GM23248 (cell line): ENCODE measurements at regions not wholly inside any gene's neighbourhood (a gene's known extent, or its start where the extent isn't known, plus 50 kb on each side); places are given as distances from the start of the nearest gene placed in this dataset.

Experiments used
- DNase-seq: peaks from one replicate; pipeline ENCODE4 v3.0.0-alpha.2; 2015
- H2AFZ ChIP-seq: fragments of 200-600 bp; sonication (generic); 2 replicates; pipeline ENCODE4 v1.6.1; 2016; ENCODE audit warnings: antibody characterized with exemption
- H3F3A ChIP-seq: fragments of 200-600 bp; sonication (generic); 2 replicates; pipeline ENCODE4 v1.6.1; 2016; ENCODE audit warnings: mild to moderate bottlenecking, antibody characterized with exemption, mixed run types; ENCODE audit not compliant: insufficient read depth
- H3K27ac ChIP-seq: fragments of 200-600 bp; sonication (generic); 2 replicates; pipeline ENCODE4 v1.5.1; 2016; ENCODE audit warnings: mild to moderate bottlenecking
- H3K27me3 ChIP-seq: fragments of 200-600 bp; sonication (generic); replicated peaks from 2 replicates; pipeline ENCODE4 v1.6.1; 2016; ENCODE audit warnings: mild to moderate bottlenecking; ENCODE audit not compliant: insufficient read depth
- H3K36me3 ChIP-seq: fragments of 200-600 bp; sonication (generic); 2 replicates; pipeline ENCODE4 v1.6.1; 2016; ENCODE audit warnings: low read depth, mild to moderate bottlenecking
- H3K4me1 ChIP-seq: fragments of 200-600 bp; sonication (generic); 2 replicates; pipeline ENCODE4 v1.6.1; 2016; ENCODE audit warnings: mild to moderate bottlenecking; ENCODE audit not compliant: insufficient read depth
- H3K4me2 ChIP-seq: fragments of 200-600 bp; sonication (generic); one replicate; pipeline ENCODE4 v1.6.1; 2016; ENCODE audit warnings: mild to moderate bottlenecking; ENCODE audit not compliant: unreplicated experiment
- H3K4me3 ChIP-seq: fragments of 200-600 bp; sonication (generic); 2 replicates; pipeline ENCODE4 v1.5.1; 2016; ENCODE audit warnings: mild to moderate bottlenecking
- H3K79me2 ChIP-seq: fragments of 200-600 bp; sonication (generic); 2 replicates; pipeline ENCODE4 v1.6.1; 2016; ENCODE audit warnings: mild to moderate bottlenecking; ENCODE audit not compliant: insufficient read depth
- H3K9ac ChIP-seq: fragments of 200-600 bp; sonication (generic); 2 replicates; pipeline ENCODE4 v1.6.1; 2016; ENCODE audit warnings: mild to moderate bottlenecking
- H3K9me2 ChIP-seq: fragments of 200-600 bp; sonication (generic); 2 replicates; pipeline ENCODE4 v1.6.1; 2016; ENCODE audit warnings: mixed run types, mild to moderate bottlenecking, moderate library complexity; ENCODE audit not compliant: insufficient read depth
- H3K9me3 ChIP-seq: fragments of 200-600 bp; sonication (generic); one replicate; pipeline ENCODE4 v1.6.1; 2017; ENCODE audit warnings: low read depth
- H4K20me1 ChIP-seq: fragments of 200-600 bp; sonication (generic); 2 replicates; pipeline ENCODE4 v1.6.0; 2016; ENCODE audit not compliant: insufficient read depth
- EZH2 ChIP-seq: fragments of 200-600 bp; sonication (generic); IDR thresholded peaks from 2 replicates; pipeline ENCODE4 v1.6.1; 2018; ENCODE audit warnings: antibody characterized with exemption, mild to moderate bottlenecking; ENCODE audit not compliant: insufficient read depth, poor library complexity, severe bottlenecking
- EZH2phosphoT487 ChIP-seq: fragments of 200-600 bp; sonication (generic); IDR thresholded peaks from 2 replicates; pipeline ENCODE4 v1.6.1; 2018; ENCODE audit warnings: antibody characterized with exemption, moderate library complexity, mild to moderate bottlenecking, low read depth; ENCODE audit not compliant: insufficient read depth
- WGBS, 2 experiments: methylation state at CpG; one replicate each; pipeline ENCODE4 v1.1.6; 2015 to 2017; ENCODE audit warnings: low lambda C conversion rate in 2 of 2, low coverage in 1 of 2; ENCODE audit errors: missing lambda C conversion rate in 2 of 2; 5-methylcytosine and 5-hydroxymethylcytosine counted together
- in situ Hi-C: fragments of 300-500 bp; cut with MboI; formaldehyde crosslinking; loops from 2 replicates; pipeline ENCODE4 v1.15.0; 2020

GRCh38 chr4:124854968-124855367 is 142.4 kb upstream of the ANKRD50 start:
- Histone ChIP-seq H3K27me3 (no peaks in the 10 kb centered on the region), H3K9me2 (no peaks in the 10 kb centered on the region), H3K79me2 (no peaks in the 10 kb centered on the region), H3F3A (no peaks in the 10 kb centered on the region), H2AFZ (peak overlapping the region; percentile 24; the same call in 1 of the 2 replicates), H3K36me3 (no peaks in the 10 kb centered on the region), H3K9me3 (no peaks in the 10 kb centered on the region), H3K27ac (no peak overlapping the region), H3K4me2 (no peak overlapping the region), H3K9ac (no peak overlapping the region), H4K20me1 (no peaks in the 10 kb centered on the region), H3K4me3 (peak overlapping the region; percentile 3; the same call in 1 of the 2 replicates), H3K4me1 (peaks cover 8% of the 10 kb centered on the region)
- 56 to 60% methylated on average over 3 of the region's 3 CpGs for WGBS, 2 experiments
- in situ Hi-C loops = no loop called here
- TF ChIP-seq EZH2phosphoT487 (no peak), EZH2 (no peak)
- DNase-seq = peak; percentile 42

DNA sequence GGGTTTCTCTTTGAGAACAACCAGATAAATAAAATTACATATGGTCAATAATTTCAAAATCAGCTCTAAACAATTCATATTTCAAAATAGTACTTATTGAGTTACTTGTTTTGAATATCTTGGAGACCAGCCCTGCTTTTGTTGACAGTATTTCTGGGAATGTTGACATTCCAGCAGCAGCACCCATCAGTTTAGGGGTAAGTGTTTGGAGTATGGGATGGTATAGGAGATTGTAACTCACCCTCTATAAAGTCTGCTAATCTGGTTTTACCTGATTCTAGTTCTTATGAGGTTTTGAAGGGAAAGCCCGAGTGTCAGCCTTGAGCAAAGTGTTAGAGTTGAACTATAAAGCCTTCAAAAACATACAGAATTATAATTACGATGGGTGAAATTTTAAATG is 139.2 kb upstream of the ANKRD50 start:
- Histone ChIP-seq H3K79me2 (no peaks in the 10 kb centered on the region), H3F3A (no peaks in the 10 kb centered on the region), H3K9me2 (no peaks in the 10 kb centered on the region), H3K36me3 (no peaks in the 10 kb centered on the region), H3K9me3 (no peaks in the 10 kb centered on the region), H3K4me3 (no peak overlapping the region), H3K4me2 (no peak overlapping the region), H3K27ac (no peak overlapping the region), H3K4me1 (peaks cover 8% of the 10 kb centered on the region), H3K27me3 (no peaks in the 10 kb centered on the region), H2AFZ (no peak overlapping the region), H3K9ac (no peak overlapping the region), H4K20me1 (no peaks in the 10 kb centered on the region)
- 67 to 69% methylated on average over 2 of the region's 2 CpGs for WGBS, 2 experiments
- TF ChIP-seq EZH2phosphoT487 (no peak), EZH2 (no peak)
- in situ Hi-C loops = no loop called here
- DNase-seq = no peak

- Histone ChIP-seq H3F3A (no peaks in the 10 kb centered on the region), H2AFZ (no peak overlapping the region), H3K27me3 (no peaks in the 10 kb centered on the region), H3K9ac (no peak overlapping the region), H3K36me3 (no peaks in the 10 kb centered on the region), H3K9me2 (no peaks in the 10 kb centered on the region), H3K4me3 (no peak overlapping the region), H4K20me1 (no peaks in the 10 kb centered on the region), H3K9me3 (no peaks in the 10 kb centered on the region), H3K4me2 (no peak overlapping the region), H3K4me1 (no peaks in the 10 kb centered on the region), H3K79me2 (no peaks in the 10 kb centered on the region), H3K27ac (no peak overlapping the region)
- no peak for TF ChIP-seq EZH2phosphoT487
- no peak for TF ChIP-seq EZH2
- DNase-seq = no peak
- 63 to 70% methylated on average over 5 of the region's 5 CpGs for WGBS, 2 experiments
- in situ Hi-C loops = no loop called here
Measured at GRCh38 chr4:124846306-124846705, 133.8 kb upstream of the ANKRD50 start.

DNA sequence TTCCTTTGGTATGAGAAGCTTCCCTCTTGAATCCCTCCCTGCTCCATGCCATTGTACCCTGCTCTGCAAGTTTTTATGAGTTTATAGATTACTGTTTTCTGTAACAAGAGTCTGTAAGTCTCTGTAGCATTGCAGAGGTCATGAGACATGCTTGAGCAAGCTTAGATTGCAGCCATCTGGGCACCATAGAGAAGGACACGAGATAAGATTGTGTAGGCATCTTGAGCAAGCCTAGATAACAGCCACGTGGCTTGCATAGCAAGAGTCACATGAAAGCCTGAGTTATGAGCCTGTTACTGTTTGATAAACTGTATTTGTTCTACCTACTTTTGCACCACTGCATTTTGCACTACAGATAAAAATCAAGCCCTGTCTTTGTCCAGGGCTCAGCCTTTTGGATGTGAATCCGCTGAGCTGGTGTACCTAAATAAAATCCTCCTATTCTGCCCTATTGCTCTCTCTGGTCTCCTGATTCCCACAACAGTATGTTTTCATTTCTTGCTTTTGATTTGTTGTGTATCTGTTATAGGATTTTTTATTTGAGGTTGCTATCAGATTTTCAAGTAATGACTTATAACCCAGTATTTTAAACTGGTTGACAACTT is 127.4 kb upstream of the ANKRD50 start:
- Histone ChIP-seq H3K9ac (no peak overlapping the region), H4K20me1 (no peaks in the 10 kb centered on the region), H3K36me3 (no peaks in the 10 kb centered on the region), H3K79me2 (no peaks in the 10 kb centered on the region), H3K4me2 (no peak overlapping the region), H2AFZ (no peak overlapping the region), H3K27ac (no peak overlapping the region), H3K4me3 (no peak overlapping the region), H3F3A (no peaks in the 10 kb centered on the region), H3K9me2 (no peaks in the 10 kb centered on the region), H3K4me1 (no peaks in the 10 kb centered on the region), H3K27me3 (no peaks in the 10 kb centered on the region), H3K9me3 (no peaks in the 10 kb centered on the region)
- no peak for TF ChIP-seq EZH2phosphoT487
- no peak for TF ChIP-seq EZH2
- in situ Hi-C loops = no loop called here
- DNase-seq = no peak
- whole genome bisulfite sequencing, 2 experiments = 21 to 24% methylated on average over 3 of the region's 3 CpGs
